ENCODE measurements at regions not wholly inside any gene's neighbourhood (a gene's known extent, or its start where the extent isn't known, plus 50 kb on each side); places are given as distances from the start of the nearest gene placed in this dataset.
"Not testable (repeated sequence)": the region's sequence is repeated elsewhere in the genome, so short reads cannot be mapped to it uniquely, and the experiment has no call there.

- no peak for DNase-seq
Observed at GRCh38 chr3:20700714-20701113, 514.7 kb upstream of the SGO1 start.

DNA sequence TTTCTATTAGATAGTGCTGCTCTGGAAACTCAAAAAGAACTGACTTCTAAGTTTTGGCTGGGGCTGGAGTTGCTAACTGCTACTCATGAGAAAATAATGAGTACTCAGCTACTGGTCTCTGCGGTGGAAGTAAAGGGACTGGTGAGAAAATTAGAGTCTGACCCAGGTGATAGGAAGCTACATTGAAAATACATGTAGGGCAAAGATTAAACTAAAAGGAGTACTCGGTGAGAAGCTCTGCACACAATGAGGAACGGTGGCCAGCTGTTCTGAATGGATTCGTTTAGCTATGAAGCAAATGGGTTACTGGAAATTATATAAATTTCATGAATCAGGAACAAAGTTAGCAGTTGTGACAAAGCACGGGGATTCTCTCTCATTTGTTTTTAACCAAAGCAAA, 512.9 kb upstream of the SGO1 start:
- no peak for DNase-seq

GRCh38 chr3:20696388-20697150, 510.6 kb upstream of the SGO1 start:
- DNase-seq: no peak

DNA sequence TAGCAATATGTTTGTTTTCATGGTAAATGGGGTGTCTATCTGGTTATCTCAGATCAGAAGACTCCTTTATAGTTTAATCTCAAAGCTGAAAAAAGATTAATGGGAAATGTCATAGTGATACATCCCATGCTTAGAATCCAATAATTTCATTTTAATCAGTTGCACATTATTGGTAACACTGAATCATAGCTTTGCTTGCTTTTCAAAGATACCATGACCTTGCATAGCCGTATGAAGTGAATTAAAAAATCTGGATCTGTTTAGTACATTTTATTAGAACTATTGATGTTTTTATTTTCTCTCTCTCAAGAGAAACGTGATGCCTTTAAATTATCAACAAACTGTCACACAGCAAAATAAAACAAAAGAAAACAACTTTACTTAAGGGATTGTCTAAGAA, 506.7 kb upstream of the SGO1 start:
- DNase-seq: no peak

GRCh38 chr3:20683910-20684309, 497.9 kb upstream of the SGO1 start:
- no peak for DNase-seq

DNA sequence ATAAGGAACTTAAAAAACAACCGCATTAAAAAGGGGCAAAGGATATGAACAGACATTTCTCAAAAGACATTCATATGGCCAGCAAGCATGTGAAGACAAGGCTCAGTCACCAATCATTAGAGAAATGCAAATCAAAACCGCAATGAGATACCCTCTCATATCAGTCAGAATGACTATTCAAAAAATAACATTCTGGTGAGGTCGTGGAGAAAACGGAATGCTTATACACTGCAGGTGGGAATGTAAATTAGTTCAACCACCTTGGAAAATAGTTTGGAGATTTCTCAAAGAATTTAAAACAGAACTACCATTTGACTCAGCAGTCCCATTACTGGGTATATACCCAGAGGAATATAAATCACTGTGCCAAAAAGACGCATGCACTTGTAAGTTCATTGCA, 496.6 kb upstream of the SGO1 start:
- DNase-seq: no peak

GRCh38 chr3:20680990-20681628, 495.1 kb upstream of the SGO1 start:
- no peak for DNase-seq

DNA sequence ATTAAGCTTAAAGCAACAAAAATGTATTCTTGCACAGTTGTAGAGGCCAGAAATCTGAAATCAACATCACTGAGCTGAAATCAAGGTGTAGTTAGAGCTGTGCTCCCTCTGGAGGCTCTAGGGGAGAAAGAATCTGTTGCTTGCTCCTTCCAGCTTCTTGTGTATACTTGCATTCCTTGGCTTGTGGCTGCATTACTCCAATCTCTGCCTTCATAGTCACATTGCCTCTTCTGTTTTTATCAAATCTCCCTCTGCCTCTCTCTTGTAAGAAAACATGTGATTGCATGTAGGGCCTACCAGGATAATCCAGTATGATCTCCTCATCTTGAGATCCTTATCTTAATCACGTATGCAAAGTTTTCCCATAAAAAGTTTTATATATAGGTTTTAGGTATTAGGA, 487.9 kb upstream of the SGO1 start:
- no peak for DNase-seq

GRCh38 chr3:20669675-20670074, 483.7 kb upstream of the SGO1 start:
- no peak for DNase-seq

DNA sequence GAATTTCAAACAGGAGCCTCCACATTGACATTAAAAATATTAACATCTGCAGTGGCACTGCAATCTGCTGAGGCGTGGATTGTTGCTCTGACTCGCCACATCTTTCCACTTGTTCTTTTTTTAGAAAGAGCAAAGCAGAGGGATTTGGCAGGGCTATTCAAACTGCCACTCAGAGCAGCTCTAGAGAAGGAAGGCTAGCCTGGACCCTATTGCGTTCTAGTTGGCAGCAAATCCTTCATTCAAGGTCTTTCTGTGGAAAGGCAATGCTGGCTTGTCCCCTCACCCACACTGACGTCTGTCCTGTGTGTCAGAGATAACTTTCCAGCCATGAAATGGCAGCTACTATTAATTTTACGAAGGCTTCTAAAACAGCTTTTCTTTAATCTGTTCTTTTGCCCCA, 483.2 kb upstream of the SGO1 start:
- DNase-seq: no peak

DNA sequence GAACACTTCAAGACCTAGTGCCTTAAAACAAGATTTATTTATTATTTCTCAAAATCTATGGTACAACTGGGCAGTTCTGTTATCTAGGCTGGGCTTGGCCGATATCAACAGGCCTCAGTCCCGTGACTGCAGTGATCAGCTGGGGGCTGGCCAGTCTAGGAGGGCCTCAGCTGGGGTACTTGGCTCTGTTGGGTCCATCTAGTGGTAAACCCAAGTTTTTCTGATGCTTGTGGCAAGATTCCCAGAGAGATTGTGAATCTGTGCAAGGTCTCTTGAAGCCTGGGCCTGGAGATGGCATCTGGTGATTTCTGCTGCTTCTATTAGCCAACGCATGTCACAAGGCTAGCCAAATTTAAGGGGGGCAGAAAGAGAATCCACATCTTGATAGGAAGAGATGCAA, 482.4 kb upstream of the SGO1 start:
- DNase-seq: no peak

DNA sequence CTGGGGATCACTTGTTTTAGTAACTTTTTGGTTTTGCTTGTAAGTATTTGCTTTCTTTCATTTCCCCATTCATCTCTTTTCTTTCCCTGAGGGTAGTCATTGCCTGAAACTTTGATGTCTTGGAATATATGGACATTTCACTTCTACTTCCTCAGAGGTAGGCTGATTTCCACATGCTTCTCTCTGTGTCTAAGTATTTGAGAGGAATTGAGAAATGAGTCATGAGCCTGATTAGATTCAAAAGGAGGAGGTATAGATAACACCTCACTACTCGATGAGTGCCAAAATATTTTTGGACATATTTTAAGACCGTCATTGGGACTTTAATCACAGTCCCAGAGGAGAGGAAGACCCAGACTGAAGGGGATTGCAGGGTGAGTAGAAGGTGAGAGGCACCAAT, 480.1 kb upstream of the SGO1 start:
- no peak for DNase-seq

- no peak for DNase-seq
Observed at GRCh38 chr3:20658491-20658890, 472.5 kb upstream of the SGO1 start.

DNA sequence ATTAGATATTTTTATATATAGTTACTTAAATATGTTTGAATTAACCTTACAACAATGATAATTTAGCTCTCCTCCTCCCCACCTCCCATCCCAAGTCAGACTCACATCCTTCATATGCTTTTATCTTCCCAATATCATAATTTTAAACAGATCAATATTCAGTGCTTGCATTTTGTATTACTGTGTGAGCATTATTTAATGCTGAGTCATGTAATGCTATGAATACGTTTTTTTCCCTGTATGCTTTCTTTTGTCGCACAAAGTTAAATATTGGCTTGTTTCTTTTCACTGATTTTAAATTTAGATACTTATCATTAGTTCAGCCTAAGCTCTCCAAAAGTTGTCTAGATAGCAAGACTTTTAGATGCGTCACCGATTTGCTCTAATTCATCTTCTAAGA, 471.6 kb upstream of the SGO1 start:
- no peak for DNase-seq

DNA sequence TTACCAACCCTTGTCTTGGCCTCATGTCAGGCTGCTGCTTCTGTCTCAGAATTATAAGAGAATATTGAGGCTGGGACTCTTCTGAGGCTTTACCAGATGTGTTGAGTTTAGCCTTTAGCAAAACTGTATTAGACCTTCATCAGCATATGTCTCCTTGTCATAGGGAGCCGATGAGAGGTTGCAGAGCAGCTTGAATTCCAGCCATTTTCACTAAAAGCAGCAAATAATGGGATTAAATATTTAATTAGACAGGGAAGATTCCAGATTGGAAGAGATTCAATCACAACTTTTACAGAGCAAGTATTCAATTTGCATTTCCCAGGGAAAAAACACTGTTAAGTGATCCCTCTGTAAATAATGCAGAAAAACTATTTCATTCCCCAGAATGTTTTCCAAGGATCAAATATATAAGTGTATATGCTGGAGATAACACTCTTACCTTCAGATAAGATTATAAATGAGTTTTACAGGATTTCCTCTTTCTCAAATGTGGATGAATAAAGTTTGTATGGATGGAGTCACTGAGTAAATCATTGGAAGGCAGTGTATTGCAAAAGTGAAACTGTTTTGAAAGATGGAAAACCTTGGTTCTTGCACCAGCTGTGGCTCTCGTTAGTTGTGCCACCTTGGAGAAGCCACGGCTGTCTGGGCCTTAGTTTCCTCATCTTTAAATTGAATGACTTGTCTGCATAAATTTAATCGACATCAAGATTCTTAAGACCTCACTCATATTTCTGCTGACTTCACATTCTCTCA, 466.4 kb upstream of the SGO1 start:
- no peak for DNase-seq

GRCh38 chr3:20648921-20649381, 462.9 kb upstream of the SGO1 start:
- DNase-seq: no peak

- DNase-seq: no peak
Observed at GRCh38 chr3:20648294-20648693, 462.3 kb upstream of the SGO1 start.

DNA sequence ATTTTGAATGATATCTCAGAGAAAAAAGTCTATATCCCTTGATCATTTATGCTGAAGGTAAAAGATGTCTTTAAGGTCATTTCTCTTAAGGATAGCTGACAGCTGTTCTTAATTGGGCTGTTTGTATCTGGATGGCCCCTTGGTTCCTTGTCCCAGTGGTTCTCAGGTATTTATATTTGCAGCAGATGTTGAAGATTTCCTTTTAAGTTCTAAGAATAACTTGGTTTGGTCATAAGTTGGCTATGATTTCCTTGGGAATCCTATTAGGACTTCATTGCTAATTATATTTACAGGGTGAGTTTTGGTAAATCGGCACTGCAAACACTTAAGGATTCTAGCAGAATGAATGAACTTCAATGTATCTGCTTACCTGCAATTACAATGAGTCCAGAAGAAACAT, 460.4 kb upstream of the SGO1 start:
- DNase-seq: no peak

GRCh38 chr3:20645340-20645739, 459.3 kb upstream of the SGO1 start:
- DNase-seq: no peak

GRCh38 chr3:20637729-20638128, 451.7 kb upstream of the SGO1 start:
- DNase-seq: no peak

- DNase-seq: no peak
Observed at GRCh38 chr3:20622304-20622703, 436.3 kb upstream of the SGO1 start.

GRCh38 chr3:20618621-20619020, 432.6 kb upstream of the SGO1 start:
- DNase-seq: not testable (repeated sequence)

GRCh38 chr3:20618181-20618580, 432.2 kb upstream of the SGO1 start:
- DNase-seq: not testable (repeated sequence)

DNA sequence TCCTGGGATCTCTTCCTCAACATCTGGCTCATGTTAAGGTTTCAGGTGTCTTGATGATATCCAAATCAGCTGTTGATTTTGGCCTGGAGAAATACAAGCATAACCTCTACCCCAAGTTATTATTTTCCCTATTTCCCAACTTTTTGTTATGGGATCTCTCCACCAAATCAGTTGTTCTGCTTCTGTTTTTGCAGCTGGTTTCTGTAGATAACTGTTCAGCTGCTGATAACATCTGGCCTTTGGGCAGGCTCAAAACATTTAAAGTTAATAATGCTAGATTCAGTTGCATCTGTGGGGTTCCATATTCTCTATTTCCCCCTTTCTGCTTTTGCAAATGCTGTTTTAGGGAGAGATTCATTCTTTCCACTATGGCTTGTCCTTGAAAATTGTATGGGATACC, 430.0 kb upstream of the SGO1 start:
- not testable (repeated sequence) for DNase-seq
